ENCODE measurements at regions not wholly inside any gene's neighbourhood (a gene's known extent, or its start where the extent isn't known, plus 50 kb on each side); places are given as distances from the start of the nearest gene placed in this dataset.

DNA sequence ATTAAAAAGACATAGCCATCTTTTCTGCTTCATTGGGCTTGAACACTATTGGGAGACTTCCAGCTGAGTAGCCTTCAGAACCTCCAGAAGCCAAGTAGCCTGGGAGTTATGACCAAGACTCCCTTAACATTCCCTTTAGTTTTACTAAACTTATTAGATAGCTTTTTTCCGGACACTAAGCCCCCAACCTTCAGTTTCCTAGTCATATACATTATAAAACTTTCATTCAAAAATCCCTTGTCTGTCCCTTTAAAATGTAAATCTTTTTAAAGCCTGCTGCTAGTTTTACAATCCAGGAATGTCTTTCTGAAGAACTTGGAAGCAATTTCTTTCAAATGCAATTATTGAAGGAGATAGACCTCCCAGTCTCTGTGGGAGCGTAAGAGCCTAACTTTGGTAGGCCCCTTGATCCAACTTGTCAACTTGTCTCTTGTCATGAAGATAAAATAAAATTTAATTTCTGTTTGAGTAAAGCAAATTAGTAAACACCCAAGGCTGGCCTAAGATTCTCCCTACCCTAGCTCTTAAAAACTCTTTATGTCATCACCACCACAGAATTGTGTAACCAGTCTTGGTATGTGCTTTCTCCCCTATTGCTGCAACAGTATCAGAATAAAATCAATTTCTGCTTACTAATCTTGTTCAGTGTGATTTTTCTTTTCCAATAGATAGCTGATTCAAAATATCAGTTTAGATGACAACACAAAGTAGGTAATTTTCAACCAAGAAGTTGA is 796.2 kb downstream of the PLA2G4A start:
- ATAC-seq (no peak), DNase-seq (ENCODE audit: low spot score) (no peak)

GRCh38 chr1:187626056-187626455 is 797.3 kb downstream of the PLA2G4A start:
- ATAC-seq (no peak), DNase-seq (ENCODE audit: low spot score) (no peak)

DNA sequence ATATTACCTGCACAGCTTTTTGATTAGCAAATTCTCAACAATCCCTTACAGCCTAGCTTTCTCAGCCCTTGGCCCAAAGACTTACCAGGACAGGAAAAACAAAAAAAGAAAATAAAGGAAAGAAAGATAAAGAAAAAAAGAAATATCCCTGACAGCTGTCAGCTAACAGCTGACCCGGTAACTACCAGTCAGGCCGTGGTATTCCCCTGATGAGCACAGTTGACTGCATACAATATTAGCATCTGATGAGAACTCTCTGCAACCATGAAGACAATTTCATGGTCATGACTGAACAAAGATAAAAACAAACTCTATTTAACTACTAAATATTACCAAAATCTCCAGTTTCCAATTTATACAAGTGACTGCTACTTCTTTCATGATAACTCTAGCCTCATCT is 798.8 kb downstream of the PLA2G4A start:
- DNase-seq (ENCODE audit: low spot score) = no peak
- ATAC-seq = no peak

GRCh38 chr1:187629075-187629474 is 800.3 kb downstream of the PLA2G4A start:
- ATAC-seq (no peak), DNase-seq (ENCODE audit: low spot score) (no peak)

- DNase-seq (ENCODE audit: low spot score) (no peak), ATAC-seq (no peak)
These were observed 802.1 kb downstream of the PLA2G4A start for GRCh38 chr1:187630653-187631380.

DNA sequence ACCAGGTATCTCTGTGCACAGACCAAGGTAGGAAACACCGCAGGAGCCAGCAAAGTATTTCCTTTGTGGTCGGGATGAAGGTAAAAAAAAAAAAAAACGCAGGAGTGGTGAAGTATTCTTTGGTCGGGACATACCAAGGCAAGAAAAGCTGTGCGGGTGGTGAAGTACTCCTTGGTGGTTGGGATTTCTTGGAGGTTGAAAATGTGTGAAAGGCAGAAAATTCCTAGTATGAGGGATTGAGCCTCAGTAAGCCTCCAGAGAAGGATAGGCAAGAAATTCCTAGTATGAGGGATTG is 802.6 kb downstream of the PLA2G4A start:
- DNase-seq (ENCODE audit: low spot score) = no peak

DNA sequence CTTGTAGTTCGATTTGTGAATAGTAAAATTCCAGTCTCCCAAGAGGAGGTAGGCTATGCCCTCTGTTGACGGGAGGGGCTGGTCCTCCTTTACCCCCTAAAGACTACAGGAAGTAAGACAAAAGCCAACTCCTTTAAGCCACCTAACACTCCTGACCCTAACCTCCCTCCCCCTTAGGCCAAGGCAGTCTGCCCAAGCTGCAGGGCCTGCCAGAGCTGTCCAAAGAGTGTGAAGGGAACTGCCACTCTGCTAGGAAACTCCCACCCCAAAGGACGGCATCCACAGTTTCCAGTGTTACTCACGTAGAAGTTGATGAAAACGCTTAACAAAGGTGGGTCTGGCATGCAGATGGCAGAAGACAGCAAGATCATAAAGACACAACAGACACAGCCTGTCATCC is 803.2 kb downstream of the PLA2G4A start:
- DNase-seq (ENCODE audit: low spot score) (no peak), ATAC-seq (no peak)

More for the DNA sequence above, 802.6 kb downstream of the PLA2G4A start:
- no peak for ATAC-seq

- no peak for ATAC-seq
- no peak for DNase-seq (ENCODE audit: low spot score)
These were observed 806.2 kb downstream of the PLA2G4A start for GRCh38 chr1:187634940-187635339.

- DNase-seq (ENCODE audit: low spot score) (no peak), ATAC-seq (no peak)
These were observed 810.1 kb downstream of the PLA2G4A start for GRCh38 chr1:187638733-187639434.

- no peak for DNase-seq (ENCODE audit: low spot score)
- no peak for ATAC-seq
These were observed 812.3 kb downstream of the PLA2G4A start for GRCh38 chr1:187641015-187641414.

DNA sequence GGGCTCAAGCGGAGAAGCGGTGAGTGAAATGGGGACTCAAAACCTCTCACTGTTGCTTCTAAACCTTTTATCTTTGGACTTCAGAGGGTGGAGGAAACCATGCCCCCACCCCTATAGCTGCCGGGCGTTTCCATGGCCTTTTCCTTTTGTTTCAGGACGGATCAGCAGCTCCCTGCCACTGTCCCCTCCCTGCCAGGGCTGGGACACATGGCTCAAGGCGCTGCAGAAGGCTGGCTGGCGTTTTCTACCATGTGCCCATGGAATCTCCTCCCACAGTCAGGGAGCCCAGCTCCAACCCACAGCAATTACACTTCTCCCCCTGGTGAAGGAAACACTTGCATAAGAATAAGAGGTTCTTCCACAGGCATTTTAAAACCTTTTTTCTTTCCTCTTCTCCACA is 812.7 kb downstream of the PLA2G4A start:
- DNase-seq (ENCODE audit: low spot score) (no peak), ATAC-seq (no peak)

GRCh38 chr1:187641907-187642306 is 813.2 kb downstream of the PLA2G4A start:
- ATAC-seq = no peak

DNA sequence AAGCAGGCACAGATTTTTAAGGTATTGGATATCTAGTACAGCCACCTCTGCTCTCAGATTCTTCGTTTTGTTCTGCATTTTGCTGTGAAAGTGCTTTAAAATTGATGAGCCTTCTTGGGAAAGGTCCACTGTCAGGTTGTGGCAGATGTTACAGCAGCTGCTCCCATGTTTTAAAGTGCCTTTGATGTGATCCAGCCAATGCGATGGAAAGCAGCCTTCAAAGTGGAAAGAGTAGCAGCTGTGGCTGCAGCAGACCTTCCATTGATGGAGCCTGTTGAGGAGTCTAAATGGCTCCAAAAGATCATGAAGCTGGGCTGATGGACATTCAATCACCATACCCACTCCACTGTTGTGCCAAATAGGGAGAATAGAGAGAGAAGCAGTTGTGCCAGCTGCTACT is 816.9 kb downstream of the PLA2G4A start:
- DNase-seq (ENCODE audit: low spot score) (no peak), ATAC-seq (no peak)

More at GRCh38 chr1:187641907-187642306, 813.2 kb downstream of the PLA2G4A start:
- no peak for DNase-seq (ENCODE audit: low spot score)

DNA sequence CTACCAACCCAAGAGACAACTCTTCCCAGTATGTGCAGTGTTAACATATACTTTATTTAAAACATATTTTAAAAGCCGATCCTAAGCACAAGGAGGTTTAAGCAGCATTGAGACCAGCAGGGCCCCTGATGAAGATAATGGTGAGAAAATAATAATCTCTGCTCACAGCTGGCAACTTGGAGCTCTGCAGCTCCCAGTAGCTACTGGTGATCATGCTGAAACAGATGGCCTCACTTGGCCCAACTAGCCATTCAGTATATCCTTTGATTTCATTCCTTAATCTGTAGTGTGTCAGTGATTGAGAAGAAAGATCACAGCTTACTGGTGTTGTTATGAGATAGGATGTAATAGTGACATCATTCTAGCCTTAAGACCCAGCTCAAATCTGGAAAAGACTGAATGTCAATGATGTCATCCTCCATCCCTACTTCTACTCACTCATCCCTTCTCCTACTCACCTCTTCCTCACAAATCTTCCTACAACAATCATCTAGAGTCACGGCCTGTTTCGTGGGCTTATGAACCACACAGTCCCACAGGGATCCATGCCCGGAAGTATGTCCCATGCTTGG is 817.9 kb downstream of the PLA2G4A start:
- no peak for ATAC-seq
- DNase-seq (ENCODE audit: low spot score) = no peak

- ATAC-seq = no peak
- DNase-seq (ENCODE audit: low spot score) = no peak
These were observed 819.3 kb downstream of the PLA2G4A start for GRCh38 chr1:187648091-187648490.

DNA sequence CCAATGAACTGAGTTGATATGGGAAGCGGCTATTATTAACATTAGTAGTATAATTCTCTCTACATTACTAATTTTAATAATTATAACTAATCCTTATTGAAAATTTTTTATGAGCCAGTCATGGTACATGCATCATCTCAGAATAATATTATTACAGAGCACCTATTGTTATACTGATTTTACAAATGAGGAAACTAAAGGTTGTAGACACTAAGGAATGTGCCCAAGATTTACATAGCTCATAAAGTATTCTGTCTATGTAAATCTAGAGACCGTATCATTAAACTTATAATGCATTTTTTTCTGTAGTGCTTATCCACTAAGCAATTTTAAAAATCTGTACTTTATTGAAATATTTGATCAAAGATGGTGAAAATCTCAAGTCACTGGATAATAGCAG is 825.9 kb downstream of the PLA2G4A start:
- no peak for ATAC-seq
- no peak for DNase-seq (ENCODE audit: low spot score)

DNA sequence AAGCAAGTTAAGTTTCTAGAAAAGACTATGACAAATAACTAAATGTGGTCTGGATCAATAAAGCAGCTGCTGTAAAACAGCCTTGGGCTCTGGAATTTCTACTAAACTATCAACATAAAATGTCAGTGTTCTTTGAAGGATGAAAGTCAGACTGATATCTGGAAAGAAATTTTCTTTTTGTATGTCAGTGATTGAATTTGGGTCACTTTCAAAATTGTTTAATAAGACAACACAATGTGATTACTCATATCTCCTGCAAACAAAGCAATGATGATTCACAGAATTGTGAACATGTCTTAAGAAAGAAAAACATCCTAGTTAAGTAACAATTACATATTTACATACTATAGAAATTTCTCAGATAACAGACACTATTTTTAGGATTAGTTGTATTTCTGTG is 826.4 kb downstream of the PLA2G4A start:
- DNase-seq (ENCODE audit: low spot score) = no peak
- no peak for ATAC-seq

DNA sequence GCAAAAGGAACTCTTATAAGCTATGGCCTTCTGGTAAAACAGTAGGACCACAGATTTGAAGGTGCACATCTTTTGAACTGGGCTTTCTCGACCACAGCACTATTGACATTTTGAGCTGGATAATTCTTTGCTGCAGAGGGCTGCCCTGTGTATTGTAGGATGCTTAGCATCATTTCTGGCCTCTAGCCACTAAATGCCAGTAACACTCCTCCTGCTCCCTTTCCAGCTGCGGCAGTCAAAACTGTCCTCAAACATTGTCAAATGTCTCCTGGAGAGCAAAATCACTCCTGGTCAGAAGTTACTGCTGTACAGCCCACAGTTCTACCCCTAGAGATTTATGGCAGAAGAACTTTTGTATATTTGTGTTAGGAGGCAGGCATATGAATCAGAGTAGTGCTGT is 836.7 kb downstream of the PLA2G4A start:
- ATAC-seq (no peak), DNase-seq (ENCODE audit: low spot score) (no peak)

DNA sequence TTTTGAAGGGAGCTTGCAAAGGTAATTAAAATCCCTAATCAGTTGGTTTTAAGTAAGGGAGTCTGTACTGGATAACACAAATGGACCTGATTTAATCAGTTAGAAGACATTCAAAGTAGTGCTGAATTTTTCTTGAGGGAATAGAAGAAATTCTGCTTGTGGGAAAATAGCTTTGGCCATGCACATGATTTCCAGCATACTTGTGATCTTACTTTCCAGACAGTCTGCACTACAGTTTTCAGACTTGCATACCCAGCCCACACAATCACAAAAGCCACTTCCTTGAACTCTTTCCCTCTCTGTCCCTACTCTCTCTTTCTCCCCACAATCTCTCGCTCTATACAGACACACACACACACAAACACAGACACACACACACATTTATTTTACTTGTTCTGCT is 852.1 kb downstream of the PLA2G4A start:
- DNase-seq (ENCODE audit: low spot score) = no peak

GRCh38 chr1:187682112-187682511 is 853.4 kb downstream of the PLA2G4A start:
- ATAC-seq (no peak), DNase-seq (ENCODE audit: low spot score) (no peak)

More for the DNA sequence above, 852.1 kb downstream of the PLA2G4A start:
- no peak for ATAC-seq

DNA sequence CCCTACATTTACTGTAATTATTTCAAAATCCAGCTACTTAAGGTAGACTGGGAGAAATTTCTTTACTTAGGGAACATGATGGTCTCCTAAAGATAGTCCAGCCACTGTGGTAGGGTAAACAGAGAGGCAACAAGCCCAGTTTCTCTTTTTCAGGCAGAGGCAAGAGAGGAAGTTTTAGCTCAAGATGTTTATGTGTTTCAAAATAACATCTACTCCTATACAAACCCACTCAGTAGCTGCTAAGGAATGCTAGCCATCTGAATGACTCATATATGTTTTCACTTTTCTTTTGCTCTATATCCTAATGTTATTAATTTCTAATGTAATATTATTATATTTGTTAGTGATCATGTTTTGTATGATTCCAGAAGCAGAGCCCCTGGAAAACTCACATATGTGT is 856.6 kb downstream of the PLA2G4A start:
- ATAC-seq (no peak), DNase-seq (ENCODE audit: low spot score) (no peak)

DNA sequence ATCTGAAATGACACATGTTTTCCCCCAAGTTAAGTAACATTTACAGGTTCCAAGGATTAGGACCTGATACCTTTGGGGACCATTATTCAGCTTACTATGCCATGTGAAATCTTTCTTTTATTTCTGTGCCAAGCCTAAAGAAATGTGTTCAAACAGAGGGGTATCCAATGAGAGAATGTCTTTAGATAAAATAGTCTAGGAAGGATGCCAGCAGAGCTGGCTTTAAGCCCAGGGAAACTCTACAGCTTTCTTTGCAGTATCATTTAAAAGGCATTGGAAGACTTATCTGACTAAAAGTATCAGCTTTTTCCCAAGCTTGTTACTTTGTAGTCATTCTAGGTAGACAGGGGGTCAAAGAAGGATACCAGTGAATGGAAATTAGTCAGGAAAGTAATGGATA is 860.4 kb downstream of the PLA2G4A start:
- DNase-seq (ENCODE audit: low spot score) = no peak
- no peak for ATAC-seq

Measured in left lobe of liver (tissue), 2 donors.